IMR-90 (cell line): ENCODE measurements at regions not wholly inside any gene's neighbourhood (a gene's known extent, or its start where the extent isn't known, plus 50 kb on each side); places are given as distances from the start of the nearest gene placed in this dataset.

Experiments used
- ATAC-seq: fragments of 200-7000 bp; cut with Tn5 transposase; 2 replicates; pipeline ENCODE4 v1.9.1; 2020; ENCODE audit warnings: low read depth, mild to moderate bottlenecking, moderate library complexity
- BruUV-seq: library from RNA; stranded (reverse); fragments of 400-500 nt; replicated peaks from 2 replicates; lab custom pipeline; 2021; lab: Mats Ljungman, UMichigan
- CTCF ChIA-PET: fragments of 300-600 bp; formaldehyde crosslinking; extraction: SDS; loops from one replicate; lab custom pipeline; 2021; ENCODE audit warnings: antibody characterized with exemption; lab: Yijun Ruan, JAX
- POLR2A ChIA-PET: fragments of 300-600 bp; sonication (Branson Sonifier 250); formaldehyde crosslinking; loops from one replicate; lab custom pipeline; 2022; ENCODE audit warnings: antibody characterized with exemption; ENCODE audit not compliant: unreplicated experiment; lab: Charles Lee
- DNase-seq: peaks from one replicate; pipeline ENCODE4 v3.0.0; 2013
- H2AFZ ChIP-seq: replicated peaks from 2 replicates; pipeline ENCODE3; 2013; ENCODE audit warnings: low read length, mild to moderate bottlenecking; ENCODE audit not compliant: poor library complexity
- H2AK5ac ChIP-seq: 2 replicates; pipeline ENCODE4 v1.6.1; 2013; ENCODE audit warnings: low read depth, low read length, inconsistent platforms
- H2AK9ac ChIP-seq: replicated peaks from 2 replicates; pipeline ENCODE3; 2013; ENCODE audit warnings: mild to moderate bottlenecking, low read depth, low read length, moderate library complexity; ENCODE audit not compliant: poor library complexity
- H2BK120ac ChIP-seq: 2 replicates; pipeline ENCODE4 v1.6.1; 2013; ENCODE audit warnings: low read depth, low read length, inconsistent platforms
- H2BK15ac ChIP-seq: 3 replicates; pipeline ENCODE4 v1.6.1; 2013; ENCODE audit warnings: low read depth, low read length, inconsistent platforms
- H2BK20ac ChIP-seq: 2 replicates; pipeline ENCODE4 v1.6.1; 2013; ENCODE audit warnings: low read depth, mild to moderate bottlenecking, inconsistent platforms, low read length, moderate library complexity
- H2BK5ac ChIP-seq: 2 replicates; pipeline ENCODE4 v1.6.1; 2013; ENCODE audit warnings: mild to moderate bottlenecking, low read depth, low read length, inconsistent platforms; ENCODE audit not compliant: poor library complexity, severe bottlenecking
- H3K14ac ChIP-seq: replicated peaks from 2 replicates; pipeline ENCODE4 v1.6.1; 2013; ENCODE audit warnings: low read depth, low read length, inconsistent platforms
- H3K18ac ChIP-seq: 2 replicates; pipeline ENCODE4 v1.6.1; 2013; ENCODE audit warnings: low read depth, low read length, control low read depth
- H3K23ac ChIP-seq: 2 replicates; pipeline ENCODE4 v1.6.1; 2013; ENCODE audit warnings: low read depth, low read length, inconsistent platforms
- H3K27ac ChIP-seq: 2 replicates; pipeline ENCODE4 v1.5.1; 2013; ENCODE audit warnings: mild to moderate bottlenecking, control low read depth, low read length; ENCODE audit not compliant: insufficient read depth
- H3K27me3 ChIP-seq: 2 replicates; pipeline ENCODE4 v1.6.1; 2013; ENCODE audit warnings: low read length; ENCODE audit not compliant: control insufficient read depth, insufficient read depth
- H3K36me3 ChIP-seq: 2 replicates; pipeline ENCODE4 v1.6.1; 2013; ENCODE audit warnings: low read length, mixed read lengths; ENCODE audit not compliant: control insufficient read depth, insufficient read depth
- H3K4ac ChIP-seq: 2 replicates; pipeline ENCODE4 v1.6.1; 2013; ENCODE audit warnings: low read depth, low read length, inconsistent platforms
- H3K4me1 ChIP-seq: 2 replicates; pipeline ENCODE4 v1.6.1; 2013; ENCODE audit warnings: low read length, mixed read lengths; ENCODE audit not compliant: control insufficient read depth, insufficient read depth
- H3K4me2 ChIP-seq: 2 replicates; pipeline ENCODE4 v1.6.1; 2013; ENCODE audit warnings: low read depth, mild to moderate bottlenecking, control low read depth, low read length, moderate library complexity
- H3K4me3 ChIP-seq: 2 replicates; pipeline ENCODE4 v1.5.1; 2013; ENCODE audit warnings: low read depth, mild to moderate bottlenecking, control low read depth, low read length, moderate library complexity; ENCODE audit not compliant: insufficient read depth
- H3K56ac ChIP-seq: 2 replicates; pipeline ENCODE4 v1.6.1; 2013; ENCODE audit warnings: low read length, inconsistent platforms; ENCODE audit not compliant: insufficient read depth; ENCODE audit errors: extremely low read depth
- H3K79me1 ChIP-seq, 2 experiments: 2 replicates each; pipeline ENCODE4 v1.6.1; 2013; ENCODE audit warnings: low read length in 2 of 2, inconsistent platforms in 1 of 2, low read depth in 1 of 2
- H3K9ac ChIP-seq: 2 replicates; pipeline ENCODE4 v1.6.1; 2013; ENCODE audit warnings: low read depth, low read length, control low read depth
- H3K9me1 ChIP-seq: 2 replicates; pipeline ENCODE4 v1.6.1; 2013; ENCODE audit warnings: low read length, inconsistent platforms; ENCODE audit not compliant: insufficient read depth
- H3K9me3 ChIP-seq: 2 replicates; pipeline ENCODE4 v1.6.1; 2013; ENCODE audit warnings: low read length; ENCODE audit not compliant: control insufficient read depth, insufficient read depth
- H4K20me1 ChIP-seq: 2 replicates; pipeline ENCODE4 v1.6.1; 2013; ENCODE audit warnings: low read length, inconsistent platforms; ENCODE audit not compliant: insufficient read depth
- H4K5ac ChIP-seq: 2 replicates; pipeline ENCODE4 v1.6.1; 2013; ENCODE audit warnings: mild to moderate bottlenecking, low read depth, low read length, control low read depth
- H4K8ac ChIP-seq, 2 experiments: 2 replicates each; pipeline ENCODE4 v1.6.1; 2013; ENCODE audit warnings: low read depth in 2 of 2, low read length in 2 of 2, control low read depth in 1 of 2, inconsistent platforms in 1 of 2
- H4K91ac ChIP-seq: 2 replicates; pipeline ENCODE4 v1.6.1; 2013; ENCODE audit warnings: low read depth, low read length, inconsistent platforms; ENCODE audit not compliant: insufficient read depth
- BHLHE40 ChIP-seq: fragments of 150-350 bp; IDR thresholded peaks from 2 replicates; pipeline ENCODE4 v1.6.1; 2016; ENCODE audit warnings: mild to moderate bottlenecking, low read depth, low read length
- FOS ChIP-seq: fragments of 150-350 bp; IDR thresholded peaks from 2 replicates; pipeline ENCODE4 v1.6.1; 2016; ENCODE audit warnings: low read depth, low read length
- MAFK ChIP-seq: IDR thresholded peaks from 2 replicates; pipeline ENCODE4 v1.6.1; 2012; ENCODE audit warnings: low read depth, low read length, improper control_type of control experiment
- MAZ ChIP-seq: IDR thresholded peaks from 2 replicates; pipeline ENCODE4 v1.6.1; 2012; ENCODE audit warnings: low read depth, mild to moderate bottlenecking, low read length, improper control_type of control experiment, moderate library complexity, borderline replicate concordance
- MXI1 ChIP-seq: IDR thresholded peaks from 2 replicates; pipeline ENCODE4 v1.6.1; 2012; ENCODE audit warnings: low read depth, mild to moderate bottlenecking, low read length, moderate library complexity, borderline replicate concordance
- NFE2L2 ChIP-seq: fragments of 150-350 bp; IDR thresholded peaks from 2 replicates; pipeline ENCODE4 v1.6.1; 2016; ENCODE audit warnings: low read depth, mild to moderate bottlenecking, low read length
- POLR2A ChIP-seq: IDR thresholded peaks from 2 replicates; pipeline ENCODE4 v1.6.1; 2012; ENCODE audit warnings: mild to moderate bottlenecking, low read depth, low read length
- RFX5 ChIP-seq: IDR thresholded peaks from 2 replicates; pipeline ENCODE4 v1.8.0; 2012; ENCODE audit warnings: low read depth, mild to moderate bottlenecking, low read length, moderate library complexity
- WGBS, 2 experiments: methylation state at CpG; one replicate each; pipeline versions ENCODE4 v1.1.5 to v1.1.7; 2013; ENCODE audit warnings: missing lambda C conversion rate in 2 of 2; ENCODE audit not compliant: insufficient read length in 1 of 2; ENCODE audit errors: extremely low coverage in 2 of 2; 5-methylcytosine and 5-hydroxymethylcytosine counted together
- dilution Hi-C: fragments of 300-500 bp; cut with HindIII; formaldehyde crosslinking; loops from one replicate; pipeline ENCODE4 v1.14.3; 2018; ENCODE audit warnings: low sequenced_read_pairs; ENCODE audit not compliant: unreplicated experiment
- in situ Hi-C: fragments of 300-500 bp; cut with MboI; formaldehyde crosslinking; loops from 3 replicates; pipeline ENCODE4 v1.14.3; 2019; ENCODE audit warnings: low sequenced_read_pairs, inconsistent platforms, mixed read lengths
- intact Hi-C: fragments of 100-400 bp; cut with micrococcal nuclease; formaldehyde crosslinking; loops from 2 replicates; pipeline ENCODE4 v1.10.0; 2022
- TF ChIP-seq, protein P1 (sequence below): fragments of 150-350 bp; IDR thresholded peaks from 2 replicates; pipeline ENCODE4 v1.6.1; 2016; ENCODE audit warnings: low read depth, mild to moderate bottlenecking, low read length, moderate library complexity, borderline replicate concordance
- TF ChIP-seq, protein P2 (sequence below): conservative IDR thresholded peaks from 2 replicates; pipeline ENCODE4 v1.5.1; 2012; ENCODE audit warnings: mild to moderate bottlenecking, low read depth, low read length, improper control_type of control experiment

DNA sequence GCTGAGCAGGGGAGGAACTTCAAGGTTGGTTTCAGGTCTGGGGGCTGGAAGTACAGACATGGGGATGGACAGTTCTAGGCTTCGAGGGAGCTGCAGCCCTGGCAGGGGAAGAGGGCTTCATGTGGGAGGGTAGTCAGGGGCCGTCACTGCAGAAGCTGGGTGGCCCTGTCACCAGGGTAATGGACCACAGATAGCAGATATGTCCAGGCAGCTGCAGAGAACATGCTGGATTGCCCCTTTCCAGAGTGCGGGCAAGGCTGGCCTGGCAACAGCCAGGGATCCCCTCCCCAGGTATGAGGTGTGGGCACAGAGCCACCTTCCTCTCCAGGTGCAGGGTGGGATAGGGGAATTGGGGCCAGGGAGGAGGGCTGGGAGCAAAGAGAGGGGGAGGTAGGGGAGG is 206.5 kb downstream of the GADD45G start:
- Histone ChIP-seq H3K9me1 (no peaks in the 10 kb centered on the region), H3K27me3 (no peaks in the 10 kb centered on the region), H3K14ac (no peak overlapping the region), H4K20me1 (no peaks in the 10 kb centered on the region), H3K4me3 (no peak overlapping the region), H3K27ac (no peak overlapping the region), H3K4me2 (no peak overlapping the region), H3K36me3 (no peaks in the 10 kb centered on the region), H2BK20ac (no peak overlapping the region), H3K4me1 (no peaks in the 10 kb centered on the region), H4K91ac (no peak overlapping the region), H2BK5ac (no peak overlapping the region), H2AFZ (no peak overlapping the region), H2AK9ac (no peak overlapping the region), H3K56ac (no peak overlapping the region), H3K18ac (no peak overlapping the region), H2BK120ac (no peak overlapping the region), H2BK15ac (no peak overlapping the region), H3K9ac (no peak overlapping the region), H4K5ac (no peak overlapping the region), H2AK5ac (no peak overlapping the region), H3K9me3 (no peaks in the 10 kb centered on the region), H4K8ac (no peak overlapping the region), H3K4ac (no peak overlapping the region), H3K23ac (no peak overlapping the region), H3K79me1 (no peaks in the 10 kb centered on the region)
- intact Hi-C loops: no loop called here
- ChIA-PET POLR2A (no interaction called here), CTCF (no interaction called here)
- 80% methylated on average over 2 of the region's 3 CpGs; no CpG with 5 or more reads in 1 of the 2 experiments for WGBS, 2 experiments
- ATAC-seq (no peak), DNase-seq (no peak)
- TF ChIP-seq NFE2L2: no peak
- TF ChIP-seq, protein P1, sequence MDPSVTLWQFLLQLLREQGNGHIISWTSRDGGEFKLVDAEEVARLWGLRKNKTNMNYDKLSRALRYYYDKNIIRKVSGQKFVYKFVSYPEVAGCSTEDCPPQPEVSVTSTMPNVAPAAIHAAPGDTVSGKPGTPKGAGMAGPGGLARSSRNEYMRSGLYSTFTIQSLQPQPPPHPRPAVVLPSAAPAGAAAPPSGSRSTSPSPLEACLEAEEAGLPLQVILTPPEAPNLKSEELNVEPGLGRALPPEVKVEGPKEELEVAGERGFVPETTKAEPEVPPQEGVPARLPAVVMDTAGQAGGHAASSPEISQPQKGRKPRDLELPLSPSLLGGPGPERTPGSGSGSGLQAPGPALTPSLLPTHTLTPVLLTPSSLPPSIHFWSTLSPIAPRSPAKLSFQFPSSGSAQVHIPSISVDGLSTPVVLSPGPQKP: no peak
- TF ChIP-seq POLR2A: no peak
- no peak for TF ChIP-seq MXI1
- TF ChIP-seq MAFK: no peak
- TF ChIP-seq FOS: no peak
- no peak for TF ChIP-seq RFX5
- no peak for TF ChIP-seq BHLHE40
- TF ChIP-seq, protein P2, sequence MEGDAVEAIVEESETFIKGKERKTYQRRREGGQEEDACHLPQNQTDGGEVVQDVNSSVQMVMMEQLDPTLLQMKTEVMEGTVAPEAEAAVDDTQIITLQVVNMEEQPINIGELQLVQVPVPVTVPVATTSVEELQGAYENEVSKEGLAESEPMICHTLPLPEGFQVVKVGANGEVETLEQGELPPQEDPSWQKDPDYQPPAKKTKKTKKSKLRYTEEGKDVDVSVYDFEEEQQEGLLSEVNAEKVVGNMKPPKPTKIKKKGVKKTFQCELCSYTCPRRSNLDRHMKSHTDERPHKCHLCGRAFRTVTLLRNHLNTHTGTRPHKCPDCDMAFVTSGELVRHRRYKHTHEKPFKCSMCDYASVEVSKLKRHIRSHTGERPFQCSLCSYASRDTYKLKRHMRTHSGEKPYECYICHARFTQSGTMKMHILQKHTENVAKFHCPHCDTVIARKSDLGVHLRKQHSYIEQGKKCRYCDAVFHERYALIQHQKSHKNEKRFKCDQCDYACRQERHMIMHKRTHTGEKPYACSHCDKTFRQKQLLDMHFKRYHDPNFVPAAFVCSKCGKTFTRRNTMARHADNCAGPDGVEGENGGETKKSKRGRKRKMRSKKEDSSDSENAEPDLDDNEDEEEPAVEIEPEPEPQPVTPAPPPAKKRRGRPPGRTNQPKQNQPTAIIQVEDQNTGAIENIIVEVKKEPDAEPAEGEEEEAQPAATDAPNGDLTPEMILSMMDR: no peak
- no peak for TF ChIP-seq MAZ
- dilution Hi-C loops: no loop called here
- in situ Hi-C loops: no loop called here
- no TSS peak for BruUV-seq
